H54 (cell line): ENCODE measurements at regions not wholly inside any gene's neighbourhood (a gene's known extent, or its start where the extent isn't known, plus 50 kb on each side); places are given as distances from the start of the nearest gene placed in this dataset.
"Not testable (repeated sequence)": the region's sequence is repeated elsewhere in the genome, so short reads cannot be mapped to it uniquely, and the experiment has no call there.

Source experiments
- DNase-seq: peaks from one replicate; pipeline ENCODE4 v3.0.0; 2011; ENCODE audit warnings: low spot score, mixed read lengths; ENCODE audit not compliant: insufficient read length
- FAIRE-seq: peaks from 3 replicates; lab custom pipeline; 2011; peaks lifted over from hg19 to GRCh38; lab: Jason Lieb, UNC
- POLR2A ChIP-seq: IDR thresholded peaks from 2 replicates; pipeline ENCODE4 v1.6.1; 2011; ENCODE audit warnings: low read depth, mild to moderate bottlenecking, low read length

DNA sequence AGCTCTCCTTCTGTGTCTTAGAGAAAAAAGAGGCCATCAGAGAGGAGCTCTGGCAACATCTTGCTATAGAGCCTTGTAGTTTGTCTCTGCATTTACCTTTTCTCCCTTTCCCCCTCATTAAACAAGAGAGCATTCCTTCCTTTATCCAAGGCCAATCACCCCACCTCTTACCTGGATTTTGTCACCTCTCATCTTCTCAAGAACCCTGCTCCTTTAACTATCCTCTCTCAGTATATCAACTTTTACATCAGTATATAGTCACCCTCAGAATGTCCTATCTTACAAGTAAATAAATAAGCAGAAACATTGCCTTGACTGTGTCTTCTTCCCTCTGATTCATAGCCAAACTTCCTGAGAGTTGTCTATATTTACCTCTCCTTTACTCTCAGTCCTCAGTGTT, 105.0 kb upstream of the SLC38A2 start:
- no peak for DNase-seq
- TF ChIP-seq POLR2A: no peak
- no peak for FAIRE-seq

DNA sequence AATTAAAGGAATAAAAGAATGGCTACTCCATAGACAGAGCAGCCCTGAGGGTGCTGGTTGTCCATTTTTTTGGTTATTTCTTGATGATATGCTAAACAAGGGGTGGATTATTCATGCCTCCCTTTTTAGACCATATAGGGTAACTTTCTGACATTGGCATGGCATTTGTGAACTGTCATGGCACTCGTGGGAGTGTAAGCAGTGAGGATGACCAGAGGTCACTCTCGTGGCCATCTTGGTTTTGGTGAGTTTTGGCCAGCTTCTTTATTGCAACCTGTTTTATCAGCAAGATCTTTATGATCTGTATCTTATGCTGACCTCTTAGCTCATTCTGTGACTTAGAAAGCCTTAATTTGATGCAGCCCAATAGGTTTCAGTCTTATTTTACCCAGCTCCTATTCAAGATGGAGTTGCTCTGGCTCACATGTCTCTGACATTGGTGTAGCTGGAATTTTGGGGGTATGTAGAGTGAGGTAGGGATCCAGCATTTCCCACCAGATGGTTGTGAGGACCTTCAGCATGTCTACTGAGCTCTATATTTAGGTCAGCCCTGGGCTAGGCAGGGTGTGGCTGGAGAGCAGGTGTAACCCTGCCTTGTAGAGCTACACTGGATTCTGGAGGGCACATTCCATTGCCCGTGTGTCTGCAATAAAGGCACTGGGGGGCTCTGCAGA, 103.5 kb upstream of the SLC38A2 start:
- FAIRE-seq: no peak
- no peak for TF ChIP-seq POLR2A
- DNase-seq: no peak

DNA sequence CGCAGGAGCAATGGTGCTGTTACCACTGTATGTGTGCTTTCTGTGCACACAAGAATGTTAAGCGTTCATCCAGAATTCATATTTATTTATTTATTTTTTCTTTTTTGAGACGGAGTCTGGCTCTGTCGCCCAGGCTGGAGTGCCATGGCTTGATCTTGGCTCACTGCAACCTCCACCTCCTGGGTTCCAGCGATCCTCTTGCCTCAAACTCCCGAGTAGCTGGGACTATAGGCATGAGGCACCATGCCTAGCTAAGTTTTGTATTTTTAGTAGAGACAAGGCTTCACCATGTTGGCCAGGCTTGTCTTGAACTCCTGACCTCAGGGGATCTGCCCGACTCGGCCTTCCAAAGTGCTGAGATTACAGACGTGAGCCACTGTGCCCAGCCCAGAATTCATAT, 101.8 kb upstream of the SLC38A2 start:
- not testable (repeated sequence) for FAIRE-seq, DNase-seq

DNA sequence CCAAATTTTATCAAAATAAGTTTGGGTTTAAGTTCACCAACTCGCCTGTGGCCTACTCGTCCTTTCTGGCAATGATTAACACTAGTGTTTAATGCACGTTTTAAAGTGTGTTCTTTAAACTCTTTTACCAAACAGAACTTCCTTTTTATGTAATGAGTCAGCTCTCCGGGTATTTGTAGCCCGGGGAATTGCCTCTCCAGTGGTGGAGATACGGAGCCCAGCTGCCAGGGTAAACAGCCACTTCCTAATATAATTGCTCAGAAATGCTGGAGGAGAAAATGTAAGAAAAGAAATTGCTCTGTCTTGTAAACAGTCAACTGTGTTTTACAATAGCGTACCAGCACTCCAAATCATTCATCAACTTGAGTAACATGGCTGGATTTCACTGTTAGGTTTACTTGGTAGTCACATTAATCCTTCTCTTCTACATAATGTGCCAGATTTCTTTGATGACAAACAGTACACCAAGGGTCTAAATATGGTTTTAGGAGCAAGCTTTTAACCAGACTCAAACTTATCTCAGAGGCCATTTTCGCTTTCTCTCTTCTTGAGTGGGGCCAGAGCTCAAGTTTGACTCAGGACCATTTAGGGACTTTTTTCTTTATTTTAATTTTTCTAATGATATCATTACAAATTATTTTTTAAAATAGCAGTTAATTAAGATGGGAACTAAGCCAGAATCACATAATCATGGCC, 101.2 kb upstream of the SLC38A2 start:
- DNase-seq (peak; percentile 38), FAIRE-seq (peak; percentile 93)
- no peak for TF ChIP-seq POLR2A

DNA sequence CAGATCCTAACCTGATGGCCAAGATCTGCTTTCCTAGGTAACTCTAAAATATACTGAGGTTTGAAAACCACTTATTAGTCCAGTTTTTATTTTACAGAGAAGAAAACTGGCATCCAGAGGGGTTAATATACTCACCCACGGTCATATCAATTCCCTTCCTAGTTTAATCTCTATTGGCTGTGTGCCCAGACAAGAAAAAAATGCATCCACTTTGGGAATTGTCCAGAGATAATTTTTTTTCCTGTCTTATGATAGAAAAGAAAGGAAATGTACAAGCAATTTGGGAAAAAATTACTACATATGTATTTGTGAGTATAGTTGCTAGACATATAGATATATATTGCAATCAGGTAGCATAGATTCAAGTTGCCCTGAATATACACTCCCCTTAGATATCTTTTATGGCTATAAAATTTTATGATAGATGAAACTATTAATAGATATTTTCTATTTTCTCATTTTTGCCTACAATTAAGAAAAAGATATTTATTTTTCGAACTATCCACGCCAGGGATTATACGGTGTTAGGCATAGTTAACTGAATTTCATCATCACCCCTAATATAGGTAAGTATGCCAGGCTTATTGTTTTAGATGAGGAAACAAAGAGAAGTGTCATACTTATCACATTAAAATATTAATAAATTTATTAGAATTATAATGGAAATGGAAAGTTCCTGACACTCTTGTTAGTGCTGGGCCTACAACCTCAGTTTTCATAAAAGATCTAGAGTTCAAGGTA, 100.5 kb upstream of the SLC38A2 start:
- no peak for DNase-seq
- no peak for TF ChIP-seq POLR2A

DNA sequence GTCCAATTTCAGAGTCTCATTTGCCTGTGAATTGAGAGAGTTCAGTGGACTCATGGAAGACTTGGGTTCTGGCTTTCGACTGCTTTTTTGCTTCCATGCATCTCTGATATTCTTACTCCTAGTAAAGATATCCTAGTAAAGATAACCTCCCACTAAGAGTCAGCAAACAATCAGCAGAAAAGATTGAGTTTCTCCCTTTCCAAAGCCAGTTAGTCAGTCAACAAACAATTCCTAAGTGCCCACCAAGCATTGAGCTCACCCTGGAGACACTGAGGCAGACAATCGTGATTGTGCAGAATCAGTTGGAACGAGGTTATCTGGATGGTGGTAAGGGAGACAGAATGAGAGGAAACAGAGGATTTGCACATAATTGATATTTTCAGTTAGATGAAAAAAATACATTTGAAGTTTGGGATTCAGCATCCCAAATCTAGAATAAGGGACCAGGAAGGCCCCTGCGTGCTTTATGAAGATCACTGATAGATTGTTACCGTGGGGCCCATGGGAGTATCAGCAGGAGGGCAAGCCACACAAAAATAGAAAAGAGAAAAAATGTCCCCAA, 99.7 kb upstream of the SLC38A2 start:
- no peak for TF ChIP-seq POLR2A
- DNase-seq: no peak
- FAIRE-seq: no peak

More for the DNA sequence above, 100.5 kb upstream of the SLC38A2 start:
- peak; percentile 48 for FAIRE-seq

DNA sequence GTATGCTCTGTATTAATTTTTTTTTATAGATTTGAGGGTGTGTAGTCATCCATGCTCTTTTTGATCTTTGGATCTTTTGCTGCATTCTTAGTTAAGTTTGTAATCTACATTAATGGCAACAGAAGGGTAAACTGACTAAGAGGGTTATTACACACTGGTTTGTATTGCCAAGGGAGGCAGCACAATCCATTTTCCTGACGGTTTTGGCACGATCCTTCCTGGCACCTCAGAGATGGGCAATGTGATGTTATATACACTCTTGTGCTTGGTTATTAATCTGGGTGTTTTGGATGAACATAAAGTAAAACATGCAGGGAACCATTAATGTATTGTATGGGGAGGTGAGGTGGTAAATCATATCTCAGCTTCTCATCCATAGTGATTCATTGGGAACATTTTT, 98.8 kb upstream of the SLC38A2 start:
- FAIRE-seq (no peak), DNase-seq (no peak)
- TF ChIP-seq POLR2A: no peak

DNA sequence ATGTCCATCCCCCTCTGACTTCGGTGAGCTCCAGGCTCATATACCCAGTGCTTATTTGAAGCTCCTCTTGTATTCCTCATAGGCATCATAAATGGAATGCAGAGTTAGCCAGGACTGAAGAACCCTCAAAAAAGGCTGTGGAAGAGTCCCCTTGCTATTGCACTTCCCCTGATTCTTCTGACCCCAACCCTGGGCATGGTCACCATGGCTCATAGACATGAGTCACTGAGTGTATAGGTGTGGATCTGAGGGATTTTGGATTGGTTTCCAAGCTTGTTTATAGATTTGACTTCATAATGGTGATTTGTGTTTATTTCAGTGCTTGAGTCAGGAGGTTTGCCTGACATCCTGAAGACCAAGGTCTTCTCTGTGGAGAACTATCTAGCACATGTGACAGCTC, 98.4 kb upstream of the SLC38A2 start:
- TF ChIP-seq POLR2A: no peak
- DNase-seq (no peak), FAIRE-seq (peak; percentile 36)

DNA sequence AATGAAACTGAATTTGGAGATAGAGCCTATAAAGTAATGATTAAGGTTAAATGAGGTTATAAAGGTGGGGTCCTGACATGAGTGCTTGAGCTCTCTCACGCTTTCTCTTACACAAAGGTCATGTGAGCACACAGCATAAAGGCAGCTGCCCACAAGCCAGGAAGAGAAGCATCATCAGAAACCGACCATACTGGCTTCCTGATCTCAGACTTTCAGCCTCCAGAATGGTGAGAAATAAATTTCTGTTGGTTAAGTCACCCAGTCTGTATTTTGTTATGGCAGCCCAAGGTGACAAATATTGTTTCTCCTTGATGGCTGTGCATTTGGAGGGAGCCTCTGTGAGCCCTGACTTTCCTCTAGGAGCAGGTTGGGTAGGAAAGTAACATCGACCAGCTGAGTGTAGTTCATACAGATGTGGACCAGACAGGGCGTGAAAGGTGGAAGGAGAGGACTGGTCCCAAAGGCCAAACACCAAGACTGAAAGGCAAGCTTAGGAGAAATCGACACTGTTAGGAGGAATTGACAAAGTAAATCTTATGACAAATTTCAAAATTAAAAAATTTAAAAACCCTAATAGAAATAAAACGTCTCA, 97.6 kb upstream of the SLC38A2 start:
- no peak for TF ChIP-seq POLR2A
- FAIRE-seq: no peak
- no peak for DNase-seq

DNA sequence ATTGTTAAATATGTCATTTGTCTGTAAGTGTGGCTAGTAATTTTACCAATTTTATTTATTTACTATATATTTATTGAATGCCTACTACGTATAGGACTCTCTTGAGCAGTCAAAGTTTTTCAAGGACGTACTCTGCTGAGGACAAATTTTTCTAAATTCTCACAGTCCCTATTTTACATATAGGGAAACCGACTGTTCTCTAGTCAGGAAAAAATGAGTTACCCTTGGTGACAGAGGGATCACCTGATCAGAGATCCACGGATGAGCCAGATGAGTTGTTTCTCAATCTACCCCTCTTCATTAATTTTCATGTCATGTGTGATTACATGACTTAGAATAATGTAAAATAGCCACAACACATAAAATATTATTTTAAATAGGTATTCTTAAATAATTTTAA, 96.2 kb upstream of the SLC38A2 start:
- TF ChIP-seq POLR2A: no peak
- FAIRE-seq: no peak
- no peak for DNase-seq

DNA sequence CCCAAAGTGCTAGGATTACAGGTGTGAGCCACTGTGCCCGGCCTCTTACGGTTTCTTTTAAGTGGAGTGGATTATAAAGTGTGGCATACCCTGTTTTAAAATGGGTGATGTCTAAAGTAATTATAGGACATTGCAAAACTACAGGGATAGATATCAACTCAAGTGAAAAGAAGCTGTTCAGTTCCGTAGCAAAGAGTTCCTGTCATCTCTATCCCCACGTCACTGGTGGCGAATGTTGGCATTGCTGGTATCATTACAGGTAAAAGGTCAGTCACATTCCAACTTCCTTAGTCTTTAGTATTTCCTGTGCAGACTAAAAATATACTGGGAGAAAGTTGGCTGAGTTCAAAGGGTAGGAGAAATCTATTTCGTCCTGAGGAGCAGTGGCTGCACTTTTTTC, 95.6 kb upstream of the SLC38A2 start:
- FAIRE-seq (peak; percentile 48), DNase-seq (no peak)
- no peak for TF ChIP-seq POLR2A

DNA sequence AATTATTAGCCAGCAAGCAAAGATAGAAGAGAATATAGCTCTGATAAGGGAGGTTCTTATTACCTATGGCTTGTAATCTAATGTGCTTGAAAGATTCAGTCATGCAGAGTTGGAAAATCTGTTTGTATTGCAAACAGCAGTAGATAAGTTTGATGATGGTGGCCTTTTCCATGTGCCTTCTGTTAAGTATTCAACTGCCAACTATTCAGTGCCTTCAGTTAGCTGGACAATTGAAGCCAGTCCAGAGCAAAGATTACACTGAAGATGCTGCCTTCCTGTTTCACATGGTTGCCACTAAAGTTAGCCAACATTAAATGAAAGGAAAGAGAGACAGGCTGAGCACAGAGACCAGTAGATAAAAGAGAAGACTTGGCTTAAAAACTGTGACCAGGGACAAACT, 92.7 kb upstream of the SLC38A2 start:
- TF ChIP-seq POLR2A: no peak
- FAIRE-seq (no peak), DNase-seq (no peak)

DNA sequence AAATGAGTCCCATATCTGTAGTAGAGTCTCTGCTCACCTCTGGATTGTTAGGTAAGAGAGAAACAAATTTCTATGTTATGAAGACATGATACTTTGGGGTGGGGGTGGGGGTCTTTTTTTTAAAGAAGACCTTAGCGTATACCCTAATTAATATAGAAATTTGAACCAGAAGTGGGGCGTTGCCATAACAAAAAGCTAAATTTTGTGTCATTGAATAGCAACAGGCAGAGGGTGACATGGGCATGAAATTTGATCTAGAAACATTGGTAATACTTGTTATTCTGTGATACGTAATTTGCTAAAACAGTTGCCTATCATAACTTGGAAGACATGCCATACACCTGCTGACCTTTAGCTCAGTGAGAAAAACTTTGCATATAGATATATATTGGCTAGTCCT, 92.3 kb upstream of the SLC38A2 start:
- TF ChIP-seq POLR2A: no peak
- no peak for DNase-seq
- FAIRE-seq: no peak
